DMS53 (cell line): ENCODE measurements at regions not wholly inside any gene's neighbourhood (a gene's known extent, or its start where the extent isn't known, plus 50 kb on each side); places are given as distances from the start of the nearest gene placed in this dataset.
A peak's percentile ranks its signal among the peaks of the same experiment; 100 is the strongest.

Source experiments
- DNase-seq: peaks from one replicate; lab custom pipeline; 2025; lab: John Stamatoyannopoulos, UW

- peak; percentile 90 for DNase-seq
Observed at GRCh38 chr2:105595536-105595935, 149.2 kb upstream of the NCK2 start.

DNA sequence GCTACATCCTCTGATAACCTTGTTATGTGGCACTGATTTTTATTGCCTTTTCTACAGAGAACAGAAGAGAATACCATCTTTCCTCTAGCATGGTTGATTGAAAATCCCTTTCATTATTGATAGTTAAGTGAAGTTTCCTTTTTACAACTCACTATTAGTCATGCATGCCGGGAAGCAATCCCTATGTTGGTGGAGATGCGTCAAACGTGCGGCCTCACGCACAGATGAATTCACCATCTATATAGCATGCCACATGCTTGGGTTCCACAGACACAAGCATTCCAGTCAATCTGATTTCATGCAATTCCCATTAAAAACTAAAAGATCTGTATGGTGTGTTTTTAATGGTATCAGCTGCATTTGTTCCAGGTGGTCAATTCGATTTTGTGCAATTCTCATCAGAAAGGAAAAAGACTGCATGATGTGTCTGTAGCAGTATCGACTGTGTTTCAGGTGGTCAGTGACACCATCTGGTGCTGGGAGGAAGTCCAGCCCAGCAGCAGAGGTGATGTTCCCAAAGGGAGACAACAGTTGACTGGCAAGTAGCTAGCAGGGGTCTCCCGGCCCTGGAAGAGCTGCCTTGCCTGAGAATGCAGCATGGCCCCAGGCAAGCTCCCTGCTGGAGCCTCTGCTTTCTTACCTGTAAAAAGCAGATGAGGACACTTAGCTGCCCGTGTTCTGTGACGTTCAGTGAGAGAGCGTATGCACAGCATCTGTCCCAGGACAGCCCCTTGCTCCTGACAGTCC is 151.3 kb upstream of the NCK2 start:
- DNase-seq = no peak

- DNase-seq = peak; percentile 24
Observed at GRCh38 chr2:105592288-105592687, 152.4 kb upstream of the NCK2 start.

- DNase-seq = peak; percentile 95
Observed at GRCh38 chr2:105590780-105591660, 153.7 kb upstream of the NCK2 start.

DNA sequence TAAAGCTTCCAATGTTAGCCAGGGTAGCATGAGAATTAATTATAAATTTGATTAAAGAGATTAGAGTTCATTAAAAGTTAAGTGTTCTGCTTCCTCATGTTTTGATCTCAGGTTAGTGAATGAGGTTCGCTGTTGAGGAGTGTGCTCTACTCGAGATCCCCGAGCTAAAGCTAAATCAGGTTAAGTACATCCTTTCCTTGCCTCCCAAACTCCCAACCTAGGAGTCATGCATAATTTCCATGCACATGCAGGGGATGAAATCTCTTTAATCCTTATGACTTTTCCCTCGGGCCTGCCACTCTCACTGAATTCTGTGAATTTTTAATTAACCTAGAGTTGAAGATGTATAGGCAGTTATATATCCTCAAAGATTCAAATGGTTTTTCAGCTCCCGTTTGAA is 156.1 kb upstream of the NCK2 start:
- no peak for DNase-seq

DNA sequence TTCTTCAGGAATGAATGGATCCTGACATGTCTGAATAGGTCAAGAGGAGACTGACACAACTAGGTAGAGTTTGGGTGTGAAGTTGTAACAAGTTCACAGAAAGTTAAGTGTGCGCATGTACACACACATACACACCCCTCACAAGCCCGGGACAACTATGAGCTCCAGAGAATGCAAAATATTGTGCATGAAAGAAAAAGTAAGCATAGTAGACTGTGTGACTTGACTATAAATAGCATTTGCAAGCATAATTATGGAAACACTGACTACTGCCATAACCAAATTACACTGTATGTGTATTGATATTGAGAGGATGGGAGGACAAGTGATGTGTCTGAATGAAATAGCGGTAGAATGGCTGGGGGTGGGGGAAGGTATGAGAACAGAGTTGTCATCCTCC is 157.1 kb upstream of the NCK2 start:
- no peak for DNase-seq

DNA sequence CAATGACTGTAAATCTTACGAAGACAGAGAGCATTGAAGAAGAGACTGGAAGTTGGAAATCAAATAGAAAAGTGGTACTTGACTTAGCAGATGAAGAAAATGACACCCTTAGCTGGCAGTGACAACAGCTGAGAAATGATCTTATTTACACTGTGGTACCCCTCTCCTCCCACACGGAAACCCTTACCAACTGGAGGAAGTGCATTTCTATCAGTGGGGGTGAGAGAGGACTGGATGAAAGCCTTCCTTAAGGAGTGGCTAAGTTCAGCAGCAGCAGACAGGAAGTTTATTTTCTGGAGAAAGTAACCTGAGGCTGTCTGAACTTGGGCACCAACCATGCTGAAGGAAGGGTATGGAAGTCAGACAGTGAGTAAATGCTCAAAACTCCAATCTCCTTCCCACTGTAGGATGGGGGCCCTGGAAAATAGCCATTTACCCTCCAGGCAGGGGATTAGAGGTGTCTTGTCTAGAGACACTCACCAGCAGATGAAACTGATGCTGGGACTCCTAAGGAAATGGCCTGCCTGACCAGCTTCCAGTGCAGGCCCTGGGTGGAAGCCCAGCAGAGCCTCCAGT is 160.2 kb upstream of the NCK2 start:
- no peak for DNase-seq

DNA sequence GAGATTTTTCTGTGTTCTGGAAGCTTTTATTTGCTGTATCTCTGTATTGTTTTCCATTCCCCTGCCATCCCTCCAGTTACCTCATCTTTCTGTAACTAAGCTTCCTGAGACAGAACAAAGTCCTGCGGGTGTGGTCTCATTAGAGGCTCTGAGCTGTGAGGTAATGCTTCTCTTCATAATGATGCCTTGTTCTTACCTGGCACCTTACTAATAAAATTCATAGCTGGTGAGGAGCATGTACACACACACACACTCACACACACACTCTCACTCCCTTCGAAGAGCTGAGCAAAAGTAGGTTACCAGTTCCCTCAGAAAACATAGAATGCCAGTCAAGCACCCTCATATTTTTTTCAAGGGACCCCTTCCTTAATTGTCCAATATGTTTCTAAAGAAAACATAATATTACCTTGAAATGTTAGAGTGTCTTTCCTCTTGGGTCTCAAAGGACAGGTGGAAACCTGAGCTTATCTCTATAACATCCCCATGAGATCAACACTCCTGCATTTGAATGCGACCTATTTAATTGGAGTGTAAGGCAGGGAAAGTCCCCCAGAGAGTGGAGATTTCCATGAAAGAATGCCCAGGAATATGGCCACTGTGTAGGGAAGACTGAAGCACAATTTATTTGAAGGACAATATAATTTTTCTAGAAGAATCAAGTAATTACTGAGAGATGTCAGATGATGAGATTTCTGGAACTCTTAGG is 161.6 kb upstream of the NCK2 start:
- DNase-seq = peak; percentile 73

- peak; percentile 25 for DNase-seq
Observed at GRCh38 chr2:105581555-105581944, 163.2 kb upstream of the NCK2 start.

GRCh38 chr2:105580870-105581554 is 163.7 kb upstream of the NCK2 start:
- peak; percentile 39 for DNase-seq

DNA sequence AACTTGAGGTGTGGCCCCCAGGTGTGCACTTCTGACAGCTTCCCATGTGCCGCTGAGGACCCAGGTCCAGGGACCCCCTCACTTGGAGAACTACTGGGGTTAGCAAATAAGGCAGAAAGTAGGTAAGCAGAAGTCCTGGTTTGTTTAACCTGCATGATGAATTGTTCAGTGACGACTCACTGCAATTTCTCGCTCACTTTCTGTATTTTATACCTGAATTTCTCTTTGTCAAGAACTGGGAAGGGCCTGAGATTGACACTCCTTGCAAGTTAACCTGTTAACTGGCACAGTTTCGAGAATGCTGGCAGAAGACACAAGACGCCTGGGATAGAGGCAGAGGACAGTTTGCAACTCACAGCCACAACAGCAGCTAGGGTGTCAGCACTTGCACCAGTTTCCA is 164.5 kb upstream of the NCK2 start:
- no peak for DNase-seq

GRCh38 chr2:105578166-105578565 is 166.5 kb upstream of the NCK2 start:
- DNase-seq = peak; percentile 90

GRCh38 chr2:105577762-105578161 is 166.9 kb upstream of the NCK2 start:
- DNase-seq = no peak

- peak; percentile 93 for DNase-seq
Observed at GRCh38 chr2:105576440-105577241, 168.1 kb upstream of the NCK2 start.

GRCh38 chr2:105576050-105576439 is 168.7 kb upstream of the NCK2 start:
- no peak for DNase-seq

GRCh38 chr2:105575499-105576025 is 169.2 kb upstream of the NCK2 start:
- DNase-seq = no peak

DNA sequence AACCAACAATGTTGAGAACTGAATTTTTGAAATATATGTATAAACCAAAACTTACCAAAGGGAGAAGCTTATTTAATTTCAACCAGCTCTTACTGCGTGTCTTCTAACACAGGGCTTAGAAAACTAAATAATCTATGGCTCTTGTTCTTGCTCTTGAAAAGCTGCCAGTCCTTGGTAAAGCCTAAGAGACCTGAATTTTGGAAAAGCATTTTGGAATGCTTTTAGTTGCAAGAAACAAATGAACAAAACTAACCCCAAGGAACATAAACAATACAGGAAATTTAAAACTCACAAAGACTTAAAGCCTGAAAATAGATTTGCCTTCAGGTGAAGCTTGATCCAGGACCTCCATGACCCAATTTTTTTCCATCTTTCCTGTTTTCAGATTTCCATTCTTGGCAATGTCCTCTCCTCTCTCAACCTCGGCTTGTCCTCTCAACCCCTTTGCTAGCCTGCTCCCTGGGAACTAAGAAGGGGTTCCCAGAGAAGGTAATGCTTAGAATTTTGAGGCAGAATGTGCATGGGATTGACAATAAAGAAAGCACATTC is 169.8 kb upstream of the NCK2 start:
- no peak for DNase-seq

- peak; percentile 88 for DNase-seq
Observed at GRCh38 chr2:105573910-105574655, 170.6 kb upstream of the NCK2 start.

GRCh38 chr2:105573490-105573889 is 171.2 kb upstream of the NCK2 start:
- DNase-seq = no peak
